Psoas muscle (tissue), 7 donors: ENCODE measurements at regions not wholly inside any gene's neighbourhood (a gene's known extent, or its start where the extent isn't known, plus 50 kb on each side); places are given as distances from the start of the nearest gene placed in this dataset.

ENCODE experiments used
- ATAC-seq, 4 donors: fragments of 200-7000 bp; cut with Tn5 transposase; one replicate each; pipeline ENCODE4 v1.9.1; 2020; ENCODE audit warnings: moderate library complexity in 3 of 4, mild to moderate bottlenecking in 2 of 4
- DNase-seq, 2 donors: peaks; one replicate each; pipeline ENCODE4 v3.0.0-alpha.2; 2020
- H3K27ac ChIP-seq: fragments of 200-600 bp; one replicate; pipeline ENCODE4 v1.8.0; 2022
- H3K27me3 ChIP-seq, 3 donors: fragments of 200-600 bp in 1 of 3; one replicate each; pipeline versions ENCODE4 v1.6.1 to v1.8.0; 2013 to 2022; ENCODE audit warnings: low read length in 2 of 3, mild to moderate bottlenecking in 2 of 3, moderate library complexity in 1 of 3; ENCODE audit not compliant: insufficient read depth in 3 of 3
- H3K36me3 ChIP-seq, 2 donors: fragments of 200-600 bp in 1 of 2; one replicate each; pipeline versions ENCODE4 v1.6.1 to v1.8.0; 2013 to 2022; ENCODE audit warnings: low read depth in 1 of 2, mild to moderate bottlenecking in 1 of 2, moderate library complexity in 1 of 2; ENCODE audit not compliant: insufficient read depth in 1 of 2
- H3K4me1 ChIP-seq: fragments of 200-600 bp; one replicate; pipeline ENCODE4 v1.8.0; 2022
- H3K4me3 ChIP-seq: fragments of 200-600 bp; one replicate; pipeline ENCODE4 v1.8.0; 2022; ENCODE audit warnings: mild to moderate bottlenecking
- H3K9me3 ChIP-seq: fragments of 200-600 bp; one replicate; pipeline ENCODE4 v1.8.0; 2022
- WGBS, 3 donors: extraction: QIAGEN DNeasy Blood & Tissue Kit; methylation state at CpG; one replicate each; pipeline versions ENCODE4 v1.1.6 to v1.1.7; 2013; 5-methylcytosine and 5-hydroxymethylcytosine counted together
- intact Hi-C, 2 donors: fragments of 100-400 bp; cut with DNase I; formaldehyde crosslinking; loops; one replicate each; pipeline versions ENCODE4 v1.11.0 to v1.14.2; 2022
- TF ChIP-seq, protein P1 (sequence below): fragments of 200-600 bp; IDR thresholded peaks from one replicate; pipeline ENCODE4 v1.8.0; 2022; ENCODE audit warnings: antibody characterized with exemption
- donor health status: healthy with polysubstance abuse.
- donor health status: DM: no; HTN: no; CAD: no; lungs with moderate emphysema.
- donor health status: Bipolar disorder and iron deficiency.
- donor health status: healthy.
- donor health status: DM: yes; HTN: yes; CAD: no.
- donor health status: DM: no; HTN: no; CAD: no.
- donor health status: DM: yes; HTN: yes; CAD: no.

DNA sequence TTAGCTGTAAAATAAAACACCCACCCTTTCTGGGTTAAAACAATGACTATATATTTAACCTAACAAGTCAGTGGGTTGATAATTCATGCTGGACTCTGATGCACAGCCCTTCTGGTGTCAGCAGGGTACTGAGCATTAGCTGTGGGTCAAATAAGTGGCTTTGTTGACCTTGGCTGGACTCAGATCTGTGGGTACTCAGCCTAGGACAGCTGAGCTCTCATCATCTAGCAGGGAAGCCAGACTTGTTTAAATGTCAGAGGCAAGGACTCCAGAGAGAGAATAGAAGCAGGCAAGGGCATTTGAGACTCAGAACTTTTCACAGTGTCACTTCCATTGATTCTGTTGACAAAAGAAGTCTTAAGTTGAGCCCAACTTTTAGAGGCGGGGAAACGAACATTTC, 1063.8 kb upstream of the CDH8 start:
- TF ChIP-seq, protein P1, sequence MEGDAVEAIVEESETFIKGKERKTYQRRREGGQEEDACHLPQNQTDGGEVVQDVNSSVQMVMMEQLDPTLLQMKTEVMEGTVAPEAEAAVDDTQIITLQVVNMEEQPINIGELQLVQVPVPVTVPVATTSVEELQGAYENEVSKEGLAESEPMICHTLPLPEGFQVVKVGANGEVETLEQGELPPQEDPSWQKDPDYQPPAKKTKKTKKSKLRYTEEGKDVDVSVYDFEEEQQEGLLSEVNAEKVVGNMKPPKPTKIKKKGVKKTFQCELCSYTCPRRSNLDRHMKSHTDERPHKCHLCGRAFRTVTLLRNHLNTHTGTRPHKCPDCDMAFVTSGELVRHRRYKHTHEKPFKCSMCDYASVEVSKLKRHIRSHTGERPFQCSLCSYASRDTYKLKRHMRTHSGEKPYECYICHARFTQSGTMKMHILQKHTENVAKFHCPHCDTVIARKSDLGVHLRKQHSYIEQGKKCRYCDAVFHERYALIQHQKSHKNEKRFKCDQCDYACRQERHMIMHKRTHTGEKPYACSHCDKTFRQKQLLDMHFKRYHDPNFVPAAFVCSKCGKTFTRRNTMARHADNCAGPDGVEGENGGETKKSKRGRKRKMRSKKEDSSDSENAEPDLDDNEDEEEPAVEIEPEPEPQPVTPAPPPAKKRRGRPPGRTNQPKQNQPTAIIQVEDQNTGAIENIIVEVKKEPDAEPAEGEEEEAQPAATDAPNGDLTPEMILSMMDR: no peak
- Histone ChIP-seq H3K36me3 (no peaks in the 10 kb centered on the region), H3K9me3 (no peaks in the 10 kb centered on the region), H3K27ac (no peak overlapping the region), H3K4me3 (no peak overlapping the region), H3K4me1 (no peaks in the 10 kb centered on the region), H3K27me3 (no peaks in the 10 kb centered on the region)
- ATAC-seq (no peak), DNase-seq (no peak)
- 91 to 92% (median 91%) methylated on average over 2 of the region's 2 CpGs for WGBS, 3 donors
- intact Hi-C loops: no loop called here

DNA sequence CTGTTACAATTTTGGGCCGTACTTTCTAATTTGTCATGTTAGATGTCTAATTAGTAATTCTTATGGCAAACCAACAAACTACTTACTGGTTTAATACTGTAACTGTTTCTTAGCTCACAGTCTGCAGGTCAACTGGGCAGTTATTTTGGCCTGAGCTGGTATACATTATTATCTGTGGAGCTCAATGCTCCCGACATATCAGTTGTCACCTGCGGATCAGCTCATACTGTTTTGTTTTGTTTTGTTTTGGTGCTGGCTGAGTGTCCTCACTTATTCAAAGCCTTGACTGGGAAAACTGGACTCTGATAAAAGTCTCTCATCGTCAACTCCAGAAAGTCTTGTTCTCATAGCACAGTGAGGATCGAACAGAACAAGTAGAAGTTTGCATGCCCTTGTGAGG, 1060.6 kb upstream of the CDH8 start:
- Histone ChIP-seq H3K36me3 (no peaks in the 10 kb centered on the region), H3K27me3 (no peaks in the 10 kb centered on the region), H3K4me3 (no peak overlapping the region), H3K27ac (no peak overlapping the region), H3K9me3 (no peaks in the 10 kb centered on the region), H3K4me1 (no peaks in the 10 kb centered on the region)
- TF ChIP-seq, protein P1: no peak
- no peak for ATAC-seq
- intact Hi-C loops: no loop called here
- 92 to 94% (median 93%) methylated on average over 5 of the region's 5 CpGs for WGBS, 3 donors
- DNase-seq: no peak

DNA sequence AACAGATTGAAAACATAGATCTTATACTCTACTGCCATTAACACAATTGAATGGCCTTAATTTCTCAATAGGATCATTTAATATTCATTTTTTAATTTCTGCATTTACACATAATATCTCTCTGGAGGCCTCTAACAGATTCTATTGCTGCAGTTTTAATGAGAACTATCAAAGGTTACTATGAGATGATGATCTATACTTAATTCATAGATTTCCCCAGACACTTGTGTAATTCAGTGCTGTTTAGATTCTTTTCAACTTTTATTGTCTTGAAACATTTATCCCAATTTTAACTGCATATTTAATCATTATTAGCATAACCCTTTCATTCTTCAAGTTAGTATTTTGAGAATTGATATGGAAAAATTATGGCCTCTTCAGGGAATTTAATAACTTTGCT, 1056.5 kb upstream of the CDH8 start:
- TF ChIP-seq, protein P1: no peak
- DNase-seq (no peak), ATAC-seq (no peak)
- Histone ChIP-seq H3K4me3 (no peak overlapping the region), H3K4me1 (no peaks in the 10 kb centered on the region), H3K27ac (no peak overlapping the region), H3K9me3 (no peaks in the 10 kb centered on the region), H3K36me3 (no peaks in the 10 kb centered on the region), H3K27me3 (no peaks in the 10 kb centered on the region)
- intact Hi-C loops: no loop called here

DNA sequence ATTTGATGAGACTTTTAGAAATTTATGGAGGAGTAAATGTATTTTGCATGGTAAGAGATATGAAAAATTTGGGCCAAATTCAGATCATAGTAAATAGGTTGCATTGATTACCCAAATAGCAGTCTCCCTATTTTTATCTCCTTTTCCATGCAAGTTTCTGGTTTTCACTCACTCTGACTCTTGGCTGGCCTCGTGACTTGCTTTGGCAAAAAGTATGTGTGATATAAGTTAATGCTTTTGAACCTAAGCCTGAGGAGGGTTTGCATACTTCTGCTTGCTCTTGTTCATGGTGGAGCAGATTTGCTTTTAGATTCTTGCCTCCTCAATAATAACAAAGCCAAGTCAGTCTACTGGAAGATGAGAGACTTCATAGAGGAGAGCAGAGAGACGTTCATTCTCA, 1045.9 kb upstream of the CDH8 start:
- no peak for DNase-seq
- TF ChIP-seq, protein P1: no peak
- H3K4me1 ChIP-seq: no peaks in the 10 kb centered on the region
- 74 to 82% (median 75%) methylated on average over 2 of the region's 2 CpGs for WGBS, 3 donors
- H3K27me3 ChIP-seq: no peaks in the 10 kb centered on the region
- ATAC-seq: no peak
- intact Hi-C loops: no loop called here
- H3K36me3 ChIP-seq: no peaks in the 10 kb centered on the region
- no peak overlapping the region for H3K4me3 ChIP-seq
- no peak overlapping the region for H3K27ac ChIP-seq
- no peaks in the 10 kb centered on the region for H3K9me3 ChIP-seq

DNA sequence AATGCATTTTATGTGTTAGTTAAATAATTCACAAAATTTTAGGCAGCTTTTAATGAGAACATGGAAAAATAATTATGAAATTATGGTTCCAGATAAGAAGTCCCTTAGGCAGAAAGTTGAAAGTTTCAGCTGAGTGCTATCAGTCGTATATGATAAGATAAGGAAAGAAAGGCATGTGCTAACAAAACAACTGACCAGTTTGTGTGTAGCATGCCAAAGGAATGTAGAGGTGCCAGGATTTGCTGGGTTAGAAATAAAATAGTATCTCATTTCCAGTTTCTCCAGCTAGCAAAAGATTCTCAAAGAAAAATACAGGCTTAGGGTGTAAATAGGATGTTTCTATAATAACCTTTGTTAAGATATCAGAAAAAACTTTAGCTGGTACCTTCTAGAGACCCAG, 1044.5 kb upstream of the CDH8 start:
- TF ChIP-seq, protein P1: no peak
- WGBS, 3 donors: 79 to 85% (median 80%) methylated on average over 1 of the region's 1 CpG
- H3K4me3 ChIP-seq: no peak overlapping the region
- intact Hi-C loops: no loop called here
- H3K27me3 ChIP-seq: no peaks in the 10 kb centered on the region
- no peaks in the 10 kb centered on the region for H3K36me3 ChIP-seq
- H3K27ac ChIP-seq: no peak overlapping the region
- no peaks in the 10 kb centered on the region for H3K4me1 ChIP-seq
- ATAC-seq (no peak), DNase-seq (no peak)
- no peaks in the 10 kb centered on the region for H3K9me3 ChIP-seq
